HK-2 (cell line): ENCODE measurements at regions not wholly inside any gene's neighbourhood (a gene's known extent, or its start where the extent isn't known, plus 50 kb on each side); places are given as distances from the start of the nearest gene placed in this dataset.
"Not testable (repeated sequence)": the region's sequence is repeated elsewhere in the genome, so short reads cannot be mapped to it uniquely, and the experiment has no call there.

Source experiments
- DNase-seq: peaks from one replicate; pipeline ENCODE4 v3.0.0-alpha.2; 2018; ENCODE audit not compliant: unreplicated experiment

- DNase-seq: no peak
Observed at GRCh38 chr4:84126061-84126787, 372.9 kb downstream of the NKX6-1 start.

GRCh38 chr4:84110040-84110439, 389.1 kb downstream of the NKX6-1 start:
- no peak for DNase-seq

GRCh38 chr4:84101653-84102625, 397.2 kb downstream of the NKX6-1 start:
- not testable (repeated sequence) for DNase-seq

GRCh38 chr4:84100071-84100470, 399.0 kb downstream of the NKX6-1 start:
- DNase-seq: no peak

- DNase-seq: no peak
Observed at GRCh38 chr4:84099599-84099998, 399.5 kb downstream of the NKX6-1 start.

GRCh38 chr4:84091266-84091665, 407.8 kb downstream of the NKX6-1 start:
- no peak for DNase-seq

- no peak for DNase-seq
Observed at GRCh38 chr4:84089652-84090437, 409.2 kb downstream of the NKX6-1 start.

- no peak for DNase-seq
Observed at GRCh38 chr4:84085986-84086385, 413.1 kb downstream of the NKX6-1 start.

- DNase-seq: no peak
Observed at GRCh38 chr4:84070289-84070688, 428.8 kb downstream of the NKX6-1 start.

- no peak for DNase-seq
Observed at GRCh38 chr4:84063619-84064018, 435.5 kb downstream of the NKX6-1 start.

GRCh38 chr4:84058201-84058600, 440.9 kb downstream of the NKX6-1 start:
- no peak for DNase-seq

- DNase-seq: no peak
Observed at GRCh38 chr4:84051639-84052038, 447.5 kb downstream of the NKX6-1 start.

GRCh38 chr4:84051089-84051488, 448.0 kb downstream of the NKX6-1 start:
- no peak for DNase-seq

GRCh38 chr4:84050015-84050414, 449.1 kb downstream of the NKX6-1 start:
- DNase-seq: no peak

GRCh38 chr4:84046551-84046950, 452.5 kb downstream of the NKX6-1 start:
- no peak for DNase-seq

GRCh38 chr4:84041426-84041825, 457.7 kb downstream of the NKX6-1 start:
- no peak for DNase-seq

GRCh38 chr4:84035568-84035967, 463.5 kb downstream of the NKX6-1 start:
- no peak for DNase-seq

GRCh38 chr4:84032372-84032771, 466.7 kb downstream of the NKX6-1 start:
- no peak for DNase-seq

GRCh38 chr4:84031401-84031800, 467.7 kb downstream of the NKX6-1 start:
- DNase-seq: no peak

GRCh38 chr4:84028340-84028739, 470.8 kb downstream of the NKX6-1 start:
- DNase-seq: no peak

- DNase-seq: no peak
Observed at GRCh38 chr4:84024405-84024804, 474.7 kb downstream of the NKX6-1 start.

- DNase-seq: no peak
Observed at GRCh38 chr4:84022564-84022963, 476.5 kb downstream of the NKX6-1 start.
